Neuronal stem cell (in vitro differentiated cells): ENCODE measurements at regions not wholly inside any gene's neighbourhood (a gene's known extent, or its start where the extent isn't known, plus 50 kb on each side); places are given as distances from the start of the nearest gene placed in this dataset.

Experiments
- DNase-seq: peaks from one replicate; pipeline ENCODE4 v3.0.0-alpha.2; 2013; ENCODE audit warnings: low spot score
- H2AFZ ChIP-seq: one replicate; pipeline ENCODE4 v1.6.1; 2013; ENCODE audit warnings: mild to moderate bottlenecking, low read length, inconsistent platforms
- H2AK5ac ChIP-seq: 2 replicates; pipeline ENCODE4 v1.6.1; 2013; ENCODE audit warnings: low read depth, mild to moderate bottlenecking, inconsistent platforms, low read length, moderate library complexity, mixed read lengths
- H2BK120ac ChIP-seq: 2 replicates; pipeline ENCODE4 v1.6.1; 2013; ENCODE audit warnings: low read depth, mild to moderate bottlenecking, inconsistent platforms, low read length, moderate library complexity, mixed read lengths
- H2BK12ac ChIP-seq: one replicate; pipeline ENCODE4 v1.6.1; 2013; ENCODE audit warnings: low read length, inconsistent platforms
- H2BK15ac ChIP-seq: 2 replicates; pipeline ENCODE4 v1.6.1; 2013; ENCODE audit warnings: mild to moderate bottlenecking, low read length, inconsistent platforms, mixed read lengths
- H2BK5ac ChIP-seq: one replicate; pipeline ENCODE4 v1.6.1; 2013; ENCODE audit warnings: inconsistent platforms, mild to moderate bottlenecking, low read length, moderate library complexity
- H3K14ac ChIP-seq: one replicate; pipeline ENCODE4 v1.6.1; 2013; ENCODE audit warnings: low read length, inconsistent platforms
- H3K18ac ChIP-seq: 2 replicates; pipeline ENCODE4 v1.6.1; 2013; ENCODE audit warnings: low read length, inconsistent platforms
- H3K23ac ChIP-seq: 2 replicates; pipeline ENCODE4 v1.6.1; 2013; ENCODE audit warnings: low read depth, mild to moderate bottlenecking, mixed read lengths, low read length, inconsistent platforms; ENCODE audit not compliant: poor library complexity
- H3K27ac ChIP-seq: replicated peaks from 3 replicates; pipeline ENCODE4 v1.5.1; 2013; ENCODE audit warnings: low read length, inconsistent platforms
- H3K27me3 ChIP-seq, 3 experiments: 2 replicates each; pipeline ENCODE4 v1.6.1; 2013; ENCODE audit warnings: low read length in 3 of 3, mild to moderate bottlenecking in 2 of 3, inconsistent platforms in 1 of 3, low read depth in 1 of 3, mixed read lengths in 1 of 3, moderate library complexity in 1 of 3; ENCODE audit not compliant: control insufficient read depth in 3 of 3, insufficient read depth in 3 of 3
- H3K36me3 ChIP-seq, 2 donors: replicated peaks in 1 of 2; 2 replicates each; pipeline ENCODE4 v1.6.1; 2013; ENCODE audit warnings: low read length in 2 of 2; ENCODE audit not compliant: control insufficient read depth in 2 of 2, insufficient read depth in 2 of 2
- H3K4ac ChIP-seq: 2 replicates; pipeline ENCODE4 v1.6.1; 2013; ENCODE audit warnings: inconsistent platforms, mild to moderate bottlenecking, low read length, moderate library complexity
- H3K4me1 ChIP-seq, 2 donors: 1 replicate in 1 of 2; 2 replicates in 1 of 2; pipeline ENCODE4 v1.6.1; 2013; ENCODE audit warnings: low read length in 2 of 2, low read depth in 1 of 2; ENCODE audit not compliant: control insufficient read depth in 2 of 2, insufficient read depth in 1 of 2
- H3K4me2 ChIP-seq: one replicate; pipeline ENCODE4 v1.6.1; 2013; ENCODE audit warnings: mild to moderate bottlenecking, low read length, inconsistent platforms; ENCODE audit not compliant: insufficient read depth, poor library complexity, severe bottlenecking
- H3K4me3 ChIP-seq, 2 donors: 2 replicates each; pipeline ENCODE4 v1.5.1; 2013; ENCODE audit warnings: low read length in 2 of 2, mild to moderate bottlenecking in 2 of 2, inconsistent platforms in 1 of 2, moderate library complexity in 1 of 2
- H3K79me1 ChIP-seq: one replicate; pipeline ENCODE4 v1.6.1; 2013; ENCODE audit warnings: low read depth, mild to moderate bottlenecking, inconsistent platforms, low read length, moderate library complexity
- H3K9ac ChIP-seq: one replicate; pipeline ENCODE4 v1.6.1; 2013; ENCODE audit warnings: mild to moderate bottlenecking, low read depth, low read length, inconsistent platforms; ENCODE audit not compliant: poor library complexity
- H3K9me3 ChIP-seq, 2 donors: replicated peaks in 1 of 2; 2 replicates each; pipeline versions ENCODE3 to v1.6.1; 2013; ENCODE audit warnings: low read length in 2 of 2, mild to moderate bottlenecking in 2 of 2, inconsistent platforms in 1 of 2, low read depth in 1 of 2, mixed read lengths in 1 of 2, moderate library complexity in 1 of 2; ENCODE audit not compliant: control insufficient read depth in 2 of 2, insufficient read depth in 1 of 2
- H4K8ac ChIP-seq: one replicate; pipeline ENCODE4 v1.6.1; 2013; ENCODE audit warnings: low read depth, mild to moderate bottlenecking, inconsistent platforms, low read length, moderate library complexity
- H4K91ac ChIP-seq: one replicate; pipeline ENCODE4 v1.6.1; 2013; ENCODE audit warnings: low read length, low read depth, mild to moderate bottlenecking, inconsistent platforms; ENCODE audit not compliant: poor library complexity
- whole genome bisulfite sequencing, 2 donors: extraction: QIAGEN DNeasy Blood & Tissue Kit; methylation state at CpG; one replicate each; pipeline ENCODE4 v1.1.7; 2013; ENCODE audit warnings: missing lambda C conversion rate in 2 of 2, mixed read lengths in 1 of 2; ENCODE audit not compliant: insufficient read length in 2 of 2, insufficient replicate concordance in 1 of 2; ENCODE audit errors: extremely low coverage in 2 of 2; 5-methylcytosine and 5-hydroxymethylcytosine counted together

GRCh38 chr2:209125291-209125690, 298.6 kb upstream of the MAP2 start:
- Histone ChIP-seq H3K14ac (no peak overlapping the region), H2BK12ac (no peak overlapping the region), H3K27ac (no peak overlapping the region), H4K91ac (no peak overlapping the region), H2BK15ac (no peak overlapping the region), H3K79me1 (no peaks in the 10 kb centered on the region), H3K23ac (no peak overlapping the region), H3K4me1 (no peaks in the 10 kb centered on the region), H4K8ac (no peak overlapping the region), H2BK5ac (no peak overlapping the region), H3K9ac (no peak overlapping the region), H3K4ac (no peak overlapping the region), H2BK120ac (no peak overlapping the region), H3K4me3 (no peak overlapping the region), H2AK5ac (no peak overlapping the region), H2AFZ (no peak overlapping the region), H3K36me3 (no peaks in the 10 kb centered on the region), H3K18ac (no peak overlapping the region), H3K4me2 (no peak overlapping the region), H3K9me3 (no peaks in the 10 kb centered on the region), H3K27me3 (no peaks in the 10 kb centered on the region)
- no peak for DNase-seq
- no CpG with 5 or more reads among the region's 1 CpG for WGBS, 2 donors

- no peak overlapping the region for H2AK5ac ChIP-seq
- no CpG with 5 or more reads among the region's 3 CpGs for WGBS, 2 donors
- no peak for DNase-seq
Observed at GRCh38 chr2:209138079-209138478, 285.8 kb upstream of the MAP2 start.

GRCh38 chr2:209141142-209141541, 282.7 kb upstream of the MAP2 start:
- Histone ChIP-seq H3K27me3 (no peaks in the 10 kb centered on the region), H2BK120ac (no peak overlapping the region), H4K91ac (no peak overlapping the region), H2BK12ac (no peak overlapping the region), H3K4me2 (no peak overlapping the region), H3K79me1 (no peaks in the 10 kb centered on the region), H2AK5ac (no peak overlapping the region), H3K14ac (no peak overlapping the region), H3K9ac (no peak overlapping the region), H2BK15ac (no peak overlapping the region), H3K27ac (no peak overlapping the region), H3K4me1 (no peaks in the 10 kb centered on the region), H3K4me3 (no peak overlapping the region), H3K18ac (no peak overlapping the region), H3K4ac (no peak overlapping the region), H4K8ac (no peak overlapping the region), H2AFZ (no peak overlapping the region), H2BK5ac (no peak overlapping the region), H3K36me3 (no peaks in the 10 kb centered on the region), H3K9me3 (no peaks in the 10 kb centered on the region), H3K23ac (no peak overlapping the region)
- no peak for DNase-seq
- no CpG with 5 or more reads among the region's 3 CpGs for WGBS, 2 donors

More at GRCh38 chr2:209138079-209138478, 285.8 kb upstream of the MAP2 start:
- no peaks in the 10 kb centered on the region for H3K4me1 ChIP-seq
- no peak overlapping the region for H3K4ac ChIP-seq
- no peak overlapping the region for H4K8ac ChIP-seq
- H3K9ac ChIP-seq = no peak overlapping the region
- no peak overlapping the region for H2BK12ac ChIP-seq
- no peak overlapping the region for H2BK5ac ChIP-seq
- H2BK15ac ChIP-seq = no peak overlapping the region
- no peaks in the 10 kb centered on the region for H3K27me3 ChIP-seq
- H3K36me3 ChIP-seq = no peaks in the 10 kb centered on the region
- no peaks in the 10 kb centered on the region for H3K9me3 ChIP-seq
- no peak overlapping the region for H3K27ac ChIP-seq
- H3K14ac ChIP-seq = no peak overlapping the region
- no peak overlapping the region for H2BK120ac ChIP-seq
- H4K91ac ChIP-seq = no peak overlapping the region
- no peak overlapping the region for H2AFZ ChIP-seq
- H3K23ac ChIP-seq = no peak overlapping the region
- no peak overlapping the region for H3K4me2 ChIP-seq
- no peaks in the 10 kb centered on the region for H3K79me1 ChIP-seq
- no peak overlapping the region for H3K4me3 ChIP-seq
- H3K18ac ChIP-seq = no peak overlapping the region

- Histone ChIP-seq H3K79me1 (no peaks in the 10 kb centered on the region), H2AFZ (no peak overlapping the region), H3K18ac (no peak overlapping the region), H3K4me3 (no peak overlapping the region), H3K27ac (no peak overlapping the region), H3K36me3 (no peaks in the 10 kb centered on the region), H3K4ac (no peak overlapping the region), H3K4me2 (no peak overlapping the region), H4K91ac (no peak overlapping the region), H2BK120ac (no peak overlapping the region), H2BK15ac (no peak overlapping the region), H3K14ac (no peak overlapping the region), H4K8ac (no peak overlapping the region), H3K23ac (no peak overlapping the region), H2BK12ac (no peak overlapping the region), H3K27me3 (no peaks in the 10 kb centered on the region), H3K4me1 (no peaks in the 10 kb centered on the region), H3K9me3 (no peaks in the 10 kb centered on the region), H2AK5ac (no peak overlapping the region), H3K9ac (no peak overlapping the region), H2BK5ac (no peak overlapping the region)
- DNase-seq = no peak
- WGBS, 2 donors = no CpG with 5 or more reads among the region's 1 CpG
Observed at GRCh38 chr2:209141818-209142217, 282.0 kb upstream of the MAP2 start.
